ENCODE measurements at regions not wholly inside any gene's neighbourhood (a gene's known extent, or its start where the extent isn't known, plus 50 kb on each side); places are given as distances from the start of the nearest gene placed in this dataset.

DNA sequence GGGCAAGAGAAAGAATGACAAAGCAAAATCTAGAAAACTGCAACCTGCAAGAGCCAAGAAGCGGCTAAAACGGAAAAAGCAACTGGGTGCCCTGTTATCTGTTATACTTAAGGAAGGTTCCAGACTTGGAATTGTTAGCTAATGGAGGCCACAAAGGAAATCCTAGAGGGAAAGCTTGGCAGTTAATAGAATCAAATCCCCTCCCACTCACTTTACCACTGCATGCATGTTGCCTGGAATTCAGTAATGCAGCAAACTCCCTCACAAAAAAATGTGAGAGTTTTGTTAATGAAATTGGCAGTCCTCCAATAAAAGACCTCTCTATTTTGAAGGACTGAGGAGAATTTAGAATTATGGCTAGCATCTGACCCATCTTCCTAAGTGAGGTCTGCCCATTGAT, 164.2 kb upstream of the SOX5 start:
- TF ChIP-seq, protein P1, sequence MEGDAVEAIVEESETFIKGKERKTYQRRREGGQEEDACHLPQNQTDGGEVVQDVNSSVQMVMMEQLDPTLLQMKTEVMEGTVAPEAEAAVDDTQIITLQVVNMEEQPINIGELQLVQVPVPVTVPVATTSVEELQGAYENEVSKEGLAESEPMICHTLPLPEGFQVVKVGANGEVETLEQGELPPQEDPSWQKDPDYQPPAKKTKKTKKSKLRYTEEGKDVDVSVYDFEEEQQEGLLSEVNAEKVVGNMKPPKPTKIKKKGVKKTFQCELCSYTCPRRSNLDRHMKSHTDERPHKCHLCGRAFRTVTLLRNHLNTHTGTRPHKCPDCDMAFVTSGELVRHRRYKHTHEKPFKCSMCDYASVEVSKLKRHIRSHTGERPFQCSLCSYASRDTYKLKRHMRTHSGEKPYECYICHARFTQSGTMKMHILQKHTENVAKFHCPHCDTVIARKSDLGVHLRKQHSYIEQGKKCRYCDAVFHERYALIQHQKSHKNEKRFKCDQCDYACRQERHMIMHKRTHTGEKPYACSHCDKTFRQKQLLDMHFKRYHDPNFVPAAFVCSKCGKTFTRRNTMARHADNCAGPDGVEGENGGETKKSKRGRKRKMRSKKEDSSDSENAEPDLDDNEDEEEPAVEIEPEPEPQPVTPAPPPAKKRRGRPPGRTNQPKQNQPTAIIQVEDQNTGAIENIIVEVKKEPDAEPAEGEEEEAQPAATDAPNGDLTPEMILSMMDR (conservative IDR thresholded peaks at IDR 0.05; ENCODE audit: low read length) = no peak
- no peak overlapping the region for H3K4me3 ChIP-seq (ENCODE audit: low read length)
- no peak for DNase-seq (ENCODE audit: low read depth)

DNA sequence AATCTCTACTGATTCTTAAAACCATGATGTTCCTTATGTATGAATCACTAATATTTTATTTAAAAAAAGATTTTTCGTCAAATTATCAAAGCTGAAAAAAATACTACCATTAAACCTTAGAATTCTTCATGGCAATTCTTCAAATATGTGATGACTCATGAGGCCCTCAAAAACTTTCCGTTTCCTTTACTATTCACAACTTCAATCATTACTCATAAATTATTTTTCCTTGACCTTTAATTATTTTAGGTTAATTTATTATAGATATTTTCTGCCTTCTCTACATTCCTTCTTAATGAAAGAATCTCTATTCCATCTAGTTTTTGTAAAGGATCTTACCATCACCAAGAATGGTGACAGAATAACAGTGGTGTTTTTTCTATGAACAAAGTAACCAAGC, 162.1 kb upstream of the SOX5 start:
- H3K4me3 ChIP-seq (ENCODE audit: low read length) = no peak overlapping the region
- DNase-seq (ENCODE audit: low read depth) = no peak
- TF ChIP-seq, protein P1 (conservative IDR thresholded peaks at IDR 0.05; ENCODE audit: low read length) = no peak

DNA sequence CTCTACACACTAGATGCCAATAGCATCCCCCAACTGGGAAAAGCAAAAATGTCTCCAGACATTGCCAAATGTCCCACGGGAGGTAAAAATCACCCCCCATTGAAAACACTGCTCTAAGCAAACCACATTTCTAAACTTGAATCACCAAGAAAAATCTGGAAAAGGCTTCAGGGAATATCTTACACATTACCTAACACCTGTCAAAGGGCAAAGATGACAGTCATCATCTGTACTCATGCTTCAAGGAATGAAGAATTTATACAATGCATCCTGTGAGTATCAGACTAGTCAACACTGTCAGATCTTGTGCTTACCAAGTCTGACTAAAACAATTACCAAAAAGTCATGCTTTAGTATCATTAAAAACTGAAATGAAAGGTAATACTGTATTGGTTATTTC, 161.6 kb upstream of the SOX5 start:
- TF ChIP-seq, protein P1 (conservative IDR thresholded peaks at IDR 0.05; ENCODE audit: low read length) = no peak
- H3K4me3 ChIP-seq (ENCODE audit: low read length) = no peak overlapping the region
- DNase-seq (ENCODE audit: low read depth) = no peak

DNA sequence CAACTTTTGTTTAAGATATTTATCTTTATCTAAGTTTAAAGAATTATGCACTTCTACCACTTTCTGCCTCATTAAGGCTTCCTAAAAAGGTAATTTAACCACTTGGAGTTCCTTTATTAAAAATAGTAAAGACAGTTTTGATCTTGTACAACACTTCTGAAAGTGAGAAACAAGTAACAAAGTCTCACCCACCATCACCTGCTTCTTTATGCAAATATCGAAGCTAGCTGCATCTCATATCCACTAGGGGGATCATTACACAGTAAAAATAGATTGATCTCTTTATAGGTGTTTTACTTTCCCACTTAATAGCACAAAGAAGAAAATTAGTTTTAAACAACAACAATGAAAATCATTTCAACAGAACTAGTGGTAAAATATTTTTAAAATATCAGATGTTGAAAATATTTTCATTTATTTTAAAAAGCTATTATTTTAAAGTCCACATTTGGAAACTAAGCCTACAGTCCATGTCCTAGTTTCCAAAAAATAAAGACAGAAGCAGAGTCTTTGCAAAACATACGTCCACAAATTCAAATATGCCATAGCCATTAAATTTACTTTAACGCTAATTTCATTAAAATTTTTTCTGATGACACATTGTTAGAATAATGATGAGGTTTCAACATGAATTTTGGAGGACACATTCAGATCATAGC, 160.0 kb upstream of the SOX5 start:
- TF ChIP-seq, protein P1 (conservative IDR thresholded peaks at IDR 0.05; ENCODE audit: low read length) = peak; percentile 54
- no peak for DNase-seq (ENCODE audit: low read depth)
- no peak overlapping the region for H3K4me3 ChIP-seq (ENCODE audit: low read length)

DNA sequence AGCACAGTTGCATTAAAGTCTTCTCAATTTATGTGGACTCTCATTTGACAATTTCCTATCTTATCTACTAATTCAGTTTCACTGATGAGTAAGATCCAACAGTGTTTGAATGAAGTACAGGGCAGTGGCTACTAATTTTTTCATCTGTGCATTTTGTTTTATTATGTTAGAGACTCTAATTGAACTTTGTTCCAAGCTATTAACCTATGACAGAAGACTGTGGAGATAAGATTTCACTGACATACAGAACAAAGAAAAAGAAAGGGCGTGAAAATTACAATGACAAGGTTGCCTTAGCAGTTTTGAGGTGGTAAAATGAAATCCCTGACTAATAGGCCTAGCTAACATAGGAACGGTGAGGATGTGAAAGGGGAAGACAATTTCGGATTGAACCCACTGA, 153.2 kb upstream of the SOX5 start:
- no peak overlapping the region for H3K4me3 ChIP-seq (ENCODE audit: low read length)
- no peak for DNase-seq (ENCODE audit: low read depth)
- TF ChIP-seq, protein P1 (conservative IDR thresholded peaks at IDR 0.05; ENCODE audit: low read length) = no peak

DNA sequence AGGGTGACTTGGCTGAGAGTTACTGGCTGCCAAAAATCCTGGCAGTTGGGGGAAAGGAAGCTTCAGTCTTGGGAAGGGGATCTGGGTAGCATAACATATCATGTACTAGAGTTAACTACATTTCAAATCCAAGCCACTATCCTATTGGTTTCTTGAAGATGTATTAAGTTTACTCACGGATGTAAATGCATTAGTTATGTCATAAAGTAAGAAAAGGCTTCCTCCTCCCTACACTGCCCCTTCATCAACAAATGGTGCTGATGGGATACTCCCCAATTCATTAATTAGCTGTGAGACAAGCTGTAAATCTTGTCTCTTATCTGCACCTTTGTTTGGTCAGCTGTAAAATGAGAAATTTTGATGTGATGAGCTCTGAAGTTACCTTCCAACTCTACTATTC, 150.1 kb upstream of the SOX5 start:
- no peak overlapping the region for H3K4me3 ChIP-seq (ENCODE audit: low read length)
- no peak for DNase-seq (ENCODE audit: low read depth)
- TF ChIP-seq, protein P1 (conservative IDR thresholded peaks at IDR 0.05; ENCODE audit: low read length) = no peak

DNA sequence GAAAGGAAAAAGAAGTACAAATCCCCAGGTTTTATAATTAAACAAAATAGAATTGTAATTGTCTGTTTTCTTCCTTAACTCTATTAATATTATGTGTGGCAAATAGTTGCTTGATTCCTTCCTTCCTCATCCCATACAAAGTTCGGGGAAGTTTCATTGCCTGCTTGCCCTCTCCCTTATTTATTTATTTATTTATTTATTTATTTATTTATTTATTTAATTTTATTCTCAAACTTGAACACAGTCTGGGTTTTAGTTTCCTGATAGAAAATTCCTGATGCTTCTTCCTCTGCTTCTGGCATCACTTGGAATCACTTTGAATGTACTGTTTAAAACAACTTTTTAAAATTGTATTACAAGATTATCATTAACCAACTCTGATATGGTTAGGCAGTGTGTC, 145.8 kb upstream of the SOX5 start:
- TF ChIP-seq, protein P1 (conservative IDR thresholded peaks at IDR 0.05; ENCODE audit: low read length) = no peak
- no peak for DNase-seq (ENCODE audit: low read depth)
- no peak overlapping the region for H3K4me3 ChIP-seq (ENCODE audit: low read length)

Measured in AG10803 (cell line).